Neuron (in vitro differentiated cells): ENCODE measurements at regions not wholly inside any gene's neighbourhood (a gene's known extent, or its start where the extent isn't known, plus 50 kb on each side); places are given as distances from the start of the nearest gene placed in this dataset.
A peak's percentile ranks its signal among the peaks of the same experiment; 100 is the strongest.
"Not testable (repeated sequence)": the region's sequence is repeated elsewhere in the genome, so short reads cannot be mapped to it uniquely, and the experiment has no call there.

ENCODE experiments used
- H2AFZ ChIP-seq: one replicate; pipeline ENCODE4 v1.6.1; 2013; ENCODE audit warnings: low read depth, mild to moderate bottlenecking, inconsistent platforms, low read length, moderate library complexity
- H3K27me3 ChIP-seq: one replicate; pipeline ENCODE4 v1.6.1; 2013; ENCODE audit warnings: low read length; ENCODE audit not compliant: insufficient read depth
- H3K36me3 ChIP-seq: one replicate; pipeline ENCODE4 v1.6.1; 2013; ENCODE audit warnings: low read length; ENCODE audit not compliant: insufficient read depth
- H3K4me1 ChIP-seq: one replicate; pipeline ENCODE4 v1.6.1; 2013; ENCODE audit warnings: low read length; ENCODE audit not compliant: insufficient read depth
- H3K4me3 ChIP-seq: 2 replicates; pipeline ENCODE4 v1.5.1; 2013; ENCODE audit warnings: mild to moderate bottlenecking, low read length, moderate library complexity
- H3K9me3 ChIP-seq: one replicate; pipeline ENCODE4 v1.6.1; 2013; ENCODE audit warnings: low read length

GRCh38 chr4:62495032-62495431 is 1294.9 kb downstream of the ADGRL3 start:
- H2AFZ ChIP-seq, result no peak overlapping the region
- H3K9me3 ChIP-seq, result no peaks in the 10 kb centered on the region
- no peaks in the 10 kb centered on the region for H3K27me3 ChIP-seq
- H3K36me3 ChIP-seq, result no peaks in the 10 kb centered on the region
- no peaks in the 10 kb centered on the region for H3K4me1 ChIP-seq
- H3K4me3 ChIP-seq, result no peak overlapping the region

DNA sequence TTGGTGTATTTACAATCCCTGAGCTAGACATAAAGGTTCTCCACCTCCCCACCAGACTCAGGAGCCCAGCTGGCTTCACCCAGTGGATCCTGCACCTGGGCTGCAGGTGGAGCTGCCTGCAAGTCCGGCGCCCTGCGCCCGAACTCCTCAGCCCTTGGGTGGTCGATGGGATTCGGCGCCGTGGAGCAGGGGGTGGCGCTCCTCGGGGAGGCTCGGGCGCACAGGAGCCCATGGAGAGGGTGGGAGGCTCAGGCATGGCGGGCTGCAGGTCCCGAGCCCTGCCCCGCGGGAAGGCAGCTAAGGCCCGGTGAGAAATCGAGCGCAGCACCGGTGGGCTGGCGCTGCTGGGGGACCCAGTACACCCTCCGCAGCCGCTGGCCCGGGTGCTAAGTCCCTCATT is 1291.6 kb downstream of the ADGRL3 start:
- H3K9me3 ChIP-seq, H3K4me3 ChIP-seq: not testable (repeated sequence)

GRCh38 chr4:62490635-62491034 is 1290.5 kb downstream of the ADGRL3 start:
- Histone ChIP-seq H3K36me3 (no peaks in the 10 kb centered on the region), H2AFZ (no peak overlapping the region), H3K4me1 (no peaks in the 10 kb centered on the region), H3K4me3 (no peak overlapping the region), H3K27me3 (no peaks in the 10 kb centered on the region), H3K9me3 (no peaks in the 10 kb centered on the region)

More for the DNA sequence above, 1291.6 kb downstream of the ADGRL3 start:
- not testable (repeated sequence) for H3K4me1 ChIP-seq, H2AFZ ChIP-seq, H3K27me3 ChIP-seq, H3K36me3 ChIP-seq

DNA sequence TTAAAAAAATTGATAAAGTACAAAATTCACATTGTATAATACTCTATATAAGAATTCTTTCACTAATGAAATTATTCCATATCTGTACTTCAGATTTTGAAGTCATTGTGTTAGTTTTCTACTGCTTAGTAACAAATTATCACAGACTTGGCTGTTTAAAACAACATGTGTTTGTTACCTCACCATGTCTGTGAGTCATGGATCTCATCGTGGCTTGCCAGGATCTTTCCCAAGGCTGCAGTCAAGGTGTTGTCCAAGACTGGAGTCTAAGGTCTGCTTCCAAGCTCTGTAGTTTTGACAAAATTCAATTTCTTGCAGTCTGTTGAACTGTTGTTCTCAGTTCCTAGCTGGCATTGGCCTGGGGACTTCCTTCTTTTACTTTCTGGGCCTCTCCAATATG is 1286.9 kb downstream of the ADGRL3 start:
- no peaks in the 10 kb centered on the region for H3K36me3 ChIP-seq
- peak overlapping the region; percentile 17 for H2AFZ ChIP-seq
- H3K27me3 ChIP-seq, result no peaks in the 10 kb centered on the region
- no peaks in the 10 kb centered on the region for H3K9me3 ChIP-seq
- H3K4me3 ChIP-seq, result no peak overlapping the region
- H3K4me1 ChIP-seq, result no peaks in the 10 kb centered on the region

DNA sequence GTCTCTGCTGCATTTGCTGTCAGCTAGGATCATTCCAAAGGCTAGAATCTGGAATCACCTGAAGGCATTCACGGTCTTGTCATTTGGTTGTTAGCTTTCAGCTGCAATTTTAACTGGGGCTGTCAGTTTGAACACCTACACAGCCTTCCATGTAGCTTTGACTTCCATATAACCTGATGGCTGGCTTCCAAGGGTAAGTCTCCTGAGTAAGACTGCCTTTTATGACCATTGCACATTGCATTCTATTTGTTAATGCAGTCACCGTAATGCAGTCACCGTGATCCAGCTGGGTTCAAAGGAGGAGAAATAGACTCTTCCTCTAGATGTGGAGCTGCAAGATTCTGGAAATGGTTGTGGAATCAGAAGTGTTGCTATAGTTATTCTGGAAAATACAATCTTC is 1284.2 kb downstream of the ADGRL3 start:
- H3K27me3 ChIP-seq, result no peaks in the 10 kb centered on the region
- no peaks in the 10 kb centered on the region for H3K4me1 ChIP-seq
- no peak overlapping the region for H3K4me3 ChIP-seq
- H2AFZ ChIP-seq, result no peak overlapping the region
- no peaks in the 10 kb centered on the region for H3K9me3 ChIP-seq
- no peaks in the 10 kb centered on the region for H3K36me3 ChIP-seq

DNA sequence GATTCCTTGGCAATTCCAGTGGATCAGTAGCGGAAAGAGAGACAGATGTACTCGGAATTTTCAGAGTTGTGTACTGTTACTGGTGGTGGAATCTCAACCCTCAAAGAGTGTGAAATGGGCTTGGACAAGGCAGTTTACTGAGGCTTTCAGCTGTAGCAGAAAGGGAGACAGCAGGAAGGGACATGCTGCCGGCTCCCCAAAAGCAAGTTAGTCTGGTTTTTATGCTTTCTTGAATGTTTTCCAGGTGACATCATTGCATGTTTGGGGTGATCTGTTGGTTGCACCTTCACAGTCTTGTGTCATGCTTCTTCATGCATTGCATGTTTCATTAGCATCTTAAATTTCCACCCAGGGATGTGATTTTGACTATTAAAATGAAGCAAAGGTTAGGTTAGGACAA is 1282.2 kb downstream of the ADGRL3 start:
- Histone ChIP-seq H3K27me3 (no peaks in the 10 kb centered on the region), H3K4me1 (no peaks in the 10 kb centered on the region), H3K36me3 (no peaks in the 10 kb centered on the region), H2AFZ (no peak overlapping the region), H3K4me3 (no peak overlapping the region), H3K9me3 (no peaks in the 10 kb centered on the region)

DNA sequence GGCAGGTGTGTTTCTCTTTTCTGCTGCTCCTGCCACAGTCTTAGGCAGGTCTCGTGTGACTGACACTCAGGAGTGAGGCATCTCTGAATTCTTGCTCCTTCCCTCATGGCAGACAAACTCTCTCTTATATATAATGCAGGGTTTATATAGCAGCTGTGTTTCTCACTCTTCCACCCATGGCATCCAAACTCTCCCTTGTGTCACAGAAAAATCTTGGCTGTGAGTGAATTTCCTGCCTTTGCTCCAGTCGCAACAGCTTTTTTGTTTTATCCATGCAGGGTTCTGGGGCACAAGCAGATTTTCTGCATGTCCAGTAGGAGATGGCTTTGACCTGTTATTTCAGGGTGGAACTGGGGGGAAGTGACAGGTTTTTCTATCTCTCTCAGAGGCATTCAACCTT is 1275.5 kb downstream of the ADGRL3 start:
- H2AFZ ChIP-seq, result no peak overlapping the region
- no peaks in the 10 kb centered on the region for H3K9me3 ChIP-seq
- H3K36me3 ChIP-seq, result no peaks in the 10 kb centered on the region
- H3K4me3 ChIP-seq, result no peak overlapping the region
- no peaks in the 10 kb centered on the region for H3K27me3 ChIP-seq
- H3K4me1 ChIP-seq, result no peaks in the 10 kb centered on the region

GRCh38 chr4:62474802-62475201 is 1274.7 kb downstream of the ADGRL3 start:
- H3K4me3 ChIP-seq, result no peak overlapping the region
- H3K9me3 ChIP-seq, result no peaks in the 10 kb centered on the region
- H3K27me3 ChIP-seq, result no peaks in the 10 kb centered on the region
- no peaks in the 10 kb centered on the region for H3K36me3 ChIP-seq
- H3K4me1 ChIP-seq, result no peaks in the 10 kb centered on the region
- no peak overlapping the region for H2AFZ ChIP-seq

DNA sequence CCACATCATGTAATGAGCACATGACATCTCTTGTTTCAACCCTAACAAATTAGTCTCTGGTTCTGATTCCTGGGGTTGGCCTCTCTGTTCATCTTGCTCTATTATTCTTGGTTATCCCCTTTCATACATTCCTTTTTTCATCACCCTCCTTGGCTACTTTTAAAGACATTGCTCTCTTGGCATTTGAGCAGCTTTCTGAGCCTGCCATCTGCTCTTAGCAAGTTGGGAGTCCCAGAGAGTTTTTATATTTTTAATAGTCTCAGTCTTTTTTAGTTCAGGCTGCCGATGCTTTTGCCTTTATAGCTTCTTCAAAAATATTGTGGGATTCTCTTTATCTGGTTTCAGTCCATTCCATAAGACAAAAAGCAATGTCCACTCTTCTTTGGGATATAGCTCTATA is 1270.9 kb downstream of the ADGRL3 start:
- Histone ChIP-seq H3K4me3 (no peak overlapping the region), H3K36me3 (no peaks in the 10 kb centered on the region), H2AFZ (no peak overlapping the region), H3K4me1 (no peaks in the 10 kb centered on the region), H3K9me3 (no peaks in the 10 kb centered on the region), H3K27me3 (no peaks in the 10 kb centered on the region)

DNA sequence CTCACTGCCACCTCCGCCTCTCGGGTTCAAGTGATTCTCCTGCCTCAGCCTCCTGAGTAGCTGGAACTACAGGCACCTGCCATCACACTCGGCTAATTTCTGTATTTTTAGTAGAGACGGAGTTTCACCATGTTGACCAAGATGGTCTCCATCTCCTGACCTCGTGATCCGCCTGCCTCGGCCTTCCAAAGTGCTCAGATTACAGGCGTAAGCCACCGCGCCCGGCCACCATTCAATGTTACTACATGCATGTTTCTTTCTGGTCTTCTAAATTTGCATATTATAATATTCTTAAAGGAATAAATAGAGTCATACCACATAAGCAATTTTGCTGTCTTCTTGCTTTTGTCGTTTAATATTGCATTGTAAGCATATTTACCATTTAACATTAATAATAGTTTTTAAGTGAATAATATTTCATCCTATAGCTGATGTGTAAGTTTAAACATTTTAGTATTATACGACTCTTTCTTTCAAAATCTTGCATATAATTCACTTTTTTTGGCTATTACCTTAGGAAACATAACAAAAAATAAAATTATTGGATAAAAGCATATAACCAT is 1270.4 kb downstream of the ADGRL3 start:
- no peaks in the 10 kb centered on the region for H3K27me3 ChIP-seq
- no peaks in the 10 kb centered on the region for H3K4me1 ChIP-seq
- H3K4me3 ChIP-seq, result no peak overlapping the region
- no peak overlapping the region for H2AFZ ChIP-seq
- no peaks in the 10 kb centered on the region for H3K36me3 ChIP-seq
- no peaks in the 10 kb centered on the region for H3K9me3 ChIP-seq

DNA sequence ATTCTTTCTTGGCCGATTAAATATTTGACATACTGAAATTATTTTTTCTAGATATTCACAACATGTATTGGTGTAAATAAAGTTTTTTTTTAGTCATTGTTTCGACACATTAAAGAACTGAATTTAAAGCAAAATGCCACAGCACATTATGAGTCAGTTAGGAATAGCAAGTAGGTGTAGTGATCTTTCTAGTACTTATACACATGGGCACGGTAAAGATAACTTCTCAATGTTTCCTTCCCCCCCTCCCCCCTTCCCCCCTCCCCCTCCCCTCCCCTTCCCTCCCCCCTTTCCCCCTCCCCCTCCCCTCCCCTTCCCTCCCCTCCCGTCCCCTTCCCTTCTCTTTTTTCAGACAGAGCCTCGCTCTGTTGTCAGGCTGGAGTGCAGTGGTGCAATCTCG is 1269.9 kb downstream of the ADGRL3 start:
- no peaks in the 10 kb centered on the region for H3K36me3 ChIP-seq
- H3K4me1 ChIP-seq, result no peaks in the 10 kb centered on the region
- H3K4me3 ChIP-seq, result no peak overlapping the region
- H3K9me3 ChIP-seq, result no peaks in the 10 kb centered on the region
- no peak overlapping the region for H2AFZ ChIP-seq
- no peaks in the 10 kb centered on the region for H3K27me3 ChIP-seq

DNA sequence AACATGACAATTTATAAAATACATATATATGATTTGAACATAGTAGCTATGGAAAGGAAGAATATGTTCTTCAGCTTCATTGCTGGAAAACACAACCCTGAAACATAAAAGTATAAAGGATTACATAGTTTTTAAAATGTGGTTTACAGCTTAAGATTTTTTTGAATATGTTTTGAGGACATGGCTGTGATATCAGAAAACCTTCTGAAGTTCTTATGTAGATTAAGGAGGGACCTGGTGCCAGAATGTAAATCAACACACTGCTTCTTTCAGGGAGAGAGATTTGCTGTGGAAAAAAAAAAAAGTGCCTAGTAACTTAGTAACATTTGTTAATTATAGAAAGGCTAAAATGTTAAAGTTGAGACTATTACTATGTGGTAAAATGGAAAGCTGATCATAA is 1261.8 kb downstream of the ADGRL3 start:
- no peaks in the 10 kb centered on the region for H3K4me1 ChIP-seq
- no peaks in the 10 kb centered on the region for H3K9me3 ChIP-seq
- H2AFZ ChIP-seq, result no peak overlapping the region
- H3K4me3 ChIP-seq, result no peak overlapping the region
- no peaks in the 10 kb centered on the region for H3K36me3 ChIP-seq
- no peaks in the 10 kb centered on the region for H3K27me3 ChIP-seq

DNA sequence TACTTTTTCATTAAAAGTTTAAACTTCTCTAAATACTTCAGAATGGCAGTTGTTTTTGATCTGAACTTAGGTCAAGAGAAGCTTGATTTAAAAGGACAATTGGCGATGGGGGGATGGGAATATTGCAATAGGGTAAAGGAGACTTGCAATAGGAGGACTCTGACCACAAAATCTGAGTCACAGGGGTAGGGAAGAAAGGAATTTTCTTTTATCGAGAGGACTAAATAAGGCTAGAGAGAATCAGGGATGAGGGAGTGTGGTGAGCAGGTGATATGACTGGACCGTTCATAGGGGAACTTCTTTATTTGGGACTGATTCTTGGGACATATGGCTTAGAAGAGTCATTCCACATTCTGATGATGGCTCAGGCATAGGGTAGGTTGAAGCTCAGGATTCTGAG is 1260.2 kb downstream of the ADGRL3 start:
- Histone ChIP-seq H3K27me3 (no peaks in the 10 kb centered on the region), H2AFZ (no peak overlapping the region), H3K36me3 (no peaks in the 10 kb centered on the region), H3K4me3 (no peak overlapping the region), H3K9me3 (no peaks in the 10 kb centered on the region), H3K4me1 (no peaks in the 10 kb centered on the region)

- Histone ChIP-seq H3K27me3 (no peaks in the 10 kb centered on the region), H3K36me3 (no peaks in the 10 kb centered on the region), H3K9me3 (no peaks in the 10 kb centered on the region), H3K4me1 (no peaks in the 10 kb centered on the region), H2AFZ (no peak overlapping the region), H3K4me3 (no peak overlapping the region)
Observed at GRCh38 chr4:62457356-62457755, 1257.2 kb downstream of the ADGRL3 start.
